NK-92 treated with Interleukin-12 subunit alpha and Interleukin-12 subunit beta, amount 100 ng/mL, for 24 hours (cell line): ENCODE measurements at regions not wholly inside any gene's neighbourhood (a gene's known extent, or its start where the extent isn't known, plus 50 kb on each side); places are given as distances from the start of the nearest gene placed in this dataset.
A peak's percentile ranks its signal among the peaks of the same experiment; 100 is the strongest.

Experiments
- DNase-seq: peaks from one replicate; lab custom pipeline; 2025; lab: John Stamatoyannopoulos, UW

DNA sequence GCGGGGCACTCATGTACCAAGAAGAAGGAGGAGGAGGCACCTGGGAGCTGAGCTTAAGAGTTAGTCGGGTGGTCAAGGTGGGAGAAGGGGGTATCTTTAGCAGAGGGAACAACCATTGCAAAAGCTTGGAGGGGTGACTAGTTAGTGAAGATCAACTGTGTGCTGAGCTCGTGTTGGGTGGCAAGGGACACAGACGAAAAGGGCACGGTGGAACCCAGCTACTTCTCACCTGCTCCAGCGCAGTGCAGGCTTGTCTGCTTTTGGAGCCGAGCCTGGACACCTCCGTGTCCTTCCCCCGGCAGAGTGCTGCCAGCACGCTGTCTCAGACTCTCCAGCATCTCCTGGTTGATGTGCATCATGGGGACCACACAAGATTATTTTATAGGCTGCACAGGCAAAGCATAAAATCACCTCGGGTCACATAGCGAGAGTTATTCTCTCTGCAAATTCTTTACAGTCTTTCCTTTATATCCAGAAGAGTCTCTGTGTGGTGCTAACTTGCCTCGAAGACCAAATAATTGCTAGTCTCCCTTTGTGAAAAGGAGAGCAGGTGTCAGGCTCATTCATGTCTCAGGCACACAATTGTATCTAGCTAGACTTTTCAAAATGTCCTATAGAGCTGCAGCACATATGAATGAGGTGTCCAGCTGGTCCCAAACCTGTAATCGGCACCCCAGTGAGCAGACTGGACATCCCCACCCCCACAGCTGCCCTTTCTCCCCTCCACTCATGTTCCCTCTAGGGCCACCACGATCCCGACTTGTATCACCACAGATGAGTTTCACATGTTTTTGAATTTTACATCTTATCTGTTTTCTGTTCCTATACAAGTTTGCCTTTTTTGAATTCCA, 123.4 kb downstream of the CEBPB start:
- DNase-seq = no peak

DNA sequence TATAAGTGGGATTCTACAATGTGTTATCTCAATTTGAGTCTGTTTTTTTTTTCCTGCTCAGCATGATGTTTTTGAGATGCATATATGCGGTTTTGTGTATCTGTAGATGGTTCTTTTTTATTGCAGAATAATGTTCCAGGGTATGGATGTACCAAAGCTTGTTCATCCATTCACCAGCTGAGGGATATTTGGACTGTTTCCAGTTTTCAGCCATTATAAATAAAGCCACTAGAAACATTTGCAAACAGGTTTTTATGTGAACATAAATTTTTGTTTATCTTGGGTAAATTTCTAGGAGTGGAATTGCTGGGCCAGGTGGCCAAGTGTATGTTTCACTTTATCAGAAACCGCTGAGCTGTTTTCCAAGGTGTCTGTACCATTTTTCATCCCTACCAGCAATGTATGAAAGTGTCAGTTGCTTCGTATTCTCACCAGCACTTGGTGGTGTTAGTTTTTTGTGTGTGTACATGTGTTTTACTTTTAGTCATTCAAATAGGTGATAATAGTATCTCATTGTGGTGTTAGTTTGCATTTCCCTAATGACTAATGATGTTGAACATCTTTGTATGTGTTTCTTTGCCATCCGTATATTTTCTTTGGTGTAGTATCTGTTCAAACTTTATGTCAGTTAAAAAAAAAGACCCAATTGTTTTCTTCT, 124.2 kb downstream of the CEBPB start:
- DNase-seq = no peak

DNA sequence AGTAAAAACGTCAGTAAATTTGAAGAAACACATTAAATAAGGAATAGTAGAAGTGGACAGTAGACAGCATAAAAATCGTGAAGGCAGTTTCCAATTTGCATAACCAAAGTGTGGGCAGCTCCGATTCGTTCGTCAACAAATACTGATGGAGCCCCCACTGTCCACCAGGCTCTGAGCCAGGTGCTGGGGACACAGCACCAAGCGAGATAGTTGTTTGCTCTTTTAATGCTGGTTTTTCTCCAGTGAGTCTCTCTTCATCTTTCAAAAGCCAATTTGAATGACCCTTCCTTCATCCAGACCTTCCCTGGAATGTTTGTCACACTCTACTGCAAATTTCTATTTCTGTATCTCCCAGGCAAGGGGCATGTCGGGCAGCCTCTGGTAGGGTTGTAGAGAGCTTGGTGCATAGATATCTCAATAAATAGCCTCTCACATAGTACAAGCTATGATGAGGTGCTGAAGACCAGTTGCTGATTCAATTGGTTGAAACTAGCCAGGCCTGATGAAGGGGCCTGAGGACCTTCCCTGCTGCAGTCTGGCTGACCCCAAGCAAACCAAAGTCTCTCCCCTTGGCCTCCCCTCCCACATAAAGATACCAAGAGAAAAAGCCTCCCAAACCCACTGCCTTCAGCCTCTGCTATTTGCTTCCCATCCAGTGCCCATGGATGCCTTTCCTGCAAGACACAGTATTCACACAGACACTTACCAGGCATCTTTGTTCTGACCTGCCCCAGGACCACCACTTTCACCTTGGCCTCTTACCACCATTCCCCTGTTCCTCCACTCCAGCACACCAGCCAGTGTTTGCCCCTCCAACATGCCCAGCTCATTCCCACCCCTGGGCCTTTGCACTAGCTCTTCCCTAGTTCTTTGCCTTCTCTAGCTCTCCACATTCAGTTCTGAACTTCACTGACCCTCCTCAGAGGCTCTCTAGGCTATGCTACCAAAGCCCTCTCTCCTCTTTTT, 125.2 kb downstream of the CEBPB start:
- DNase-seq = no peak

DNA sequence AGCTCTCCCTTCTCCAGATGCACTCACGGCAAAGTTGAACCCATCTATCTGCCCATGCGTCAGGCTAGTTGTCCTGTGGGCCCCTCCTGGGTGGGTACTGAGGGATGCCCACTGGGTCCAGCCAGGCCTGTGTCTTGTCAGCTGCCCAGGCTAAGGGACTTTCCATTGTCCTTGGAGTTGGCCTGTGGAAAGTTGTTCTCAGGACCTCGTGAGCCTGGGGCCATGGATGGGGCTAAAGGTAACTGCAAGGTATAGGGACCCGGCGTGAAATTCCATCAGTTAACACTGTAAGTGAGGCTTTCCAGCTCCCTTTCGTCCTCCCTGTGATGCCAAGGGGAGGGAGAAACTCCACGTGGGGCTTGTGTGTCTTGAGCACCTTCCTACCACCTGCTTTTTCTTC, 126.5 kb downstream of the CEBPB start:
- DNase-seq = no peak

DNA sequence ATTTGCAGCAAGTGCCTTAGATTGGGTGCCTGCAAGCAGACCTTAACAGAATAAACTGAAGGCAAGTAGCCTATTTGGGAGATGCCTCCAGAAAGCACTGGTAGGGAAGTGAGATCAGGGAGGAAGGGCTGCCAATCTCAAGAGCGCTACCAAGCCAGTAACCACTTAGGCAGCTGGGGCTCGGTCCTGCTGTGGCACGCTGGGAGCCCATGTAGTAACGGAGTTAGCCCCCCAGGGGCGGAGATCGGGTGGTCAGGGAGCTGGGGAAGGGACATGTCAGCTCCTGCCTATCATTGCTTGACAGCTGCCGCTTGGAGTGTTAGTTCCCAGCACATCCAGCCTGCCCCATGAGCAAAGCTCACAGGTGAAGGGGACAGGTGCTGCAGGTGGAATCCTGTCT, 127.0 kb downstream of the CEBPB start:
- DNase-seq = no peak

DNA sequence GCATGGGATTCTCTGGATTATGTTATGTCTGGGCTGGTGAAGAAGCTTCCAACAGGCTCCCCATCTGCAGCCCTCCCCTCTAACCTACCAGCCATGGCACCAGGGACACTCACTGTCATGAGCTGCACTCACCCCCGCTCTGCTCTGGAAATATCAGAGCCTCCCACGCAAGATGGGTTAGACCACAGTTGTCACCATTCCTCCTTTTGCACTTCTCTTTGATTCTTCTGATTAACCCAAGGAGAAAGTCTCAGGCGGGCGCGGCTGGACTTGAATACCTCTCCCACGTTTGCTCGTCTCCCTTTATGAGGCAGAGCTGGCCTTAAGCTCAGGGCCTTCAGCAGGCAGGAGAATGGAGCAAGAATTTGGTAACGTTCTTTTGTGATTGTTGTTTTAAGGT, 128.1 kb downstream of the CEBPB start:
- peak; percentile 37 for DNase-seq

DNA sequence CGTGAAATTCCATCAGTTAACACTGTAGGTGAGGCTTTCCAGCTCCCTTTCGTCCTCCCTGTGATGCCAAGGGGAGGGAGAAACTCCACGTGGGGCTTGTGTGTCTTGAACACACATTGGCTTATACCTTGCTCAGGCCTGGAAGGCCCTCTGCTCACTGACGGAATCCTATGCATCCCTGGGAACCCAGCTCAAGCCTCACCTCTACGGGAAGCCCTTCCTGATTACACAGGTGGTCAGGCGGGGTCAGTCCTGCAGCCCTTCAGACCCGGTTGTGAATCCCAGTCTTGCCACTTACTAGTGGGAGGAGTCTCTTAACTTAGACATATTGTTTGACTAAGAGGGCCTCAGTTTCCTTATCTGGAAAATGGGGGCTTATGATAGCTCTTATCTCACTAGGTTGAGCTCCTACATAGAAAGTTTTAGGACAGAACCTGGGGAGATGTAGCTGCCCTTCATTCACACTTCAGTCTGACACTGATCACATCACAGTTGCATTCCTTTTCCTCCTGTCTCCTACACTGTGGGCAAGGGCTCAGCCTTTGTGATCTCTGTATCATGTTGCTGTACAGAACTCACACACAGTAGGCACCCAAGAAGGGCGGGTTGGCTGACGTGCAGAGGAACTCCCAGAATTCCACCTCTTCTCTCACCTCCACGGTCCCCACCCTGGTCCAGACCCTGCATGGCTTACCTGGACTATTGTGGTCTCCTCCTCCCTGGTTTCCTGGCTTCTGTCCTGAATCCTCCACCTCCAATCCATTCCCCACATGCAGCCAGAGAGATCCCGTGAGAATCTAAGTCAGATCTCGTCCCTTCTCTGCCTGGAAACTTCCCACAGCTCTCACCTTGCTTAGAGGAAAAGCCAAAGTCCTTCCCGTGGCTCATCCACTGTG, 129.6 kb downstream of the CEBPB start:
- DNase-seq = peak; percentile 29

DNA sequence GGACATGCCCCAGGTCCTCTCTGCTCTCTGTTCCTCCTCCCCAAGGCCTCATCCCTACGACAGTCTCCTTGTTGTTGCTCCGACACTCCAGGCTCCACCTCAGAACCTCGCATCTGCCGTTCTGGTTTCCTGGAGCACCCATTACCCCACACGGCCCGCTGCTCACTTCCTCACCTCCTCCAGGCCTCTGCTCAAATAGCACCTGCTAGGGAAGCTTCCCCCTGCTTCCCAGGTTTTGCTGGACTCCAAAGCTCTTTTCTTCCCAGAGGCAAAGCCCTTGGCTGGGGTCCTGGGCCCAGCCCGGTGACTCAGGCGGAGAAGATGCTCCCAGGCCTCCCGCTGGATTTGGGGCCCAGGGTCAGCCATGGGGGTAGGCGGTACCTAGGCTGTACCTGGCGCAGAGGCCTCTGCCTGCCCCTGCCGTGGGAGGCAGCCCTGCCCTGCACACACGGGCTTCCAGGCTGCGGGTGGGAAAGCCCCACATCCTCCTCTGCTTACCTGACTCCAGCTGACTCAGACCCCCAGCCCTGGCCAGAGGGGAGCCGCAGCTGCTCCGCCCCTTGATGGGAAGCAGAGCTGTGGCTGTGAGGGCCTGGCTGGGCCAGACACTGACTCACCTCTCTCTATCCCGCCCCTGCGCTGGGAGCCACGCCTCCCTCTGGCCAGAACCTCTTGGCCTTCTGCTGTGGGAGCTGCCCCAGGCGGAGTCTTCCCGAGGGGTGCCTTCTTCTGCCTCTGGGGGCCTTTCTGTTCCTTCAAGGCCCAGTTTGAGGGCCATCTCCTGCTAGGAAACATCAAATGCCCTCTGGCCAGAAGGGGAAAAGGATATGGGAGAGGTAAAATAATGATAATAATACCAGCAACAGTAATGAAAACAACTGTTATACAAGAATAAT, 130.5 kb downstream of the CEBPB start:
- peak; percentile 94 for DNase-seq

DNA sequence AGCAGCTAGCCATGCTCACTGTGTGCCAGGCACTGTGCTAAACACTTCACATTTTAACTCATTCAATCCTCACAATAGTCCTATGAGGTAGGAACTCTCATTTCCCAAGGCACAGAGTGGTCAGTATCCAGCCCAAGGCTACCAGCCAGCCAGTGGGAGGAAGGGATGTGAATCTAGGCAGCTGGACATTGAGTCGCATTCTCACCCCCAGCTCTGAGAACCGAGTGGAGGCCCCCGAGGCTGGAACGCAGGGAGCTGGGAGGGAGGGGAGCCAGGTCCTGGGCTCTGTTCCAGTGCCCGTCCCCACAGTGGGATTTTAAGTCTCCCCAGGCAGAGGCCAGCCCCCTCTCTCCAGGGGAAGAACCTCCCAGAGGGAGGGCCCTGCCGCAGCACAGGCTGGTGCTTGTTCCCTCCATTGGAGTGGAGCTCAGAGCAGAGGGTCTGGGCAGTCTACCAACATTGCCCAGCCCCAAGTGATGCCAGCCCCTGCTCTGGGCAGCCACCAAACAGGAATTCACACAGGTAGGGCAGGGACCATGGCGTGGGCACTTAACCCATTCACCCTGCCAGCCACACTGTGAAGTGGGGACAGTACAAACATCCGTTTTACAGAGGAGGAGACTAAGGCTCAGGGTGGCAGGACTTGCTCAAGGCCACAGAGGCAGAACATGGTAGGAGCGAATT, 131.3 kb downstream of the CEBPB start:
- DNase-seq = no peak

DNA sequence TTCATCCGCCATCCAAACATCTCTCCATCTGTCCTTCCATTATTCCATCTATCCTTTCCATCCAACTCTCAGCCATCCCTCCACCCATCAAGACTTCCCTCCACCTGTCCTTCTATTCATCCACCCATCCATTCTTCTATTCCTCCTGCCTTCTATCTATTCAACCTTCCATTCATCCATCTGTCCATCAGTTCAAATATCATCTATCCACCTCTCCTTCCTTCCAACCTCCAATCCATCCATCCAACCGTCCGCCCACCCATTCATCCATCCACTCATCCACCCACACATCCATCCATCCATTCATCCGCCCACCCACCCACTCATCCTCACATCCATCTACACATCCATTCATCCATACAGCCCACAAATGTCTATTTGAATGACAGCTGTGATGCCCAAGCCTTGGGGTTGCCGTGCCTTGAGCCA, 132.1 kb downstream of the CEBPB start:
- no peak for DNase-seq

DNA sequence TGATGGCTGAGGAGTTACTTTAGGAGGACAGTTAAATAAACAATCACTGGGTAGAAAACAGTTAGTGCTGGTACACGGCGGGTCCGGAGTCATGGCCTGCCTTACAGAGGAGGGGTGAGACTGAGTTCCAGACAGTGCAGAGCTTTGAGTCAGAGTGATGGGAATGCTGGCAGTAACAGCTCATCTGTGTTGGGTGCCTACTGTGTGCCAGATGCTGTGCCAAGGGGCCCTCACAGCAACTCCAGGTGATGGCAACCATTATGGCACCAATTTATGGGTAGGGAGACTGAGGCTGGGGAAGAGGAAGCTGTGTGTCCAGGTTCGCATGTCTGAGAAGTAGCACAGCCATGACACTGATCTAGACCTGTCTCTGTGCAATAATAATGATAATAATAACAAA, 132.6 kb downstream of the CEBPB start:
- DNase-seq = no peak

DNA sequence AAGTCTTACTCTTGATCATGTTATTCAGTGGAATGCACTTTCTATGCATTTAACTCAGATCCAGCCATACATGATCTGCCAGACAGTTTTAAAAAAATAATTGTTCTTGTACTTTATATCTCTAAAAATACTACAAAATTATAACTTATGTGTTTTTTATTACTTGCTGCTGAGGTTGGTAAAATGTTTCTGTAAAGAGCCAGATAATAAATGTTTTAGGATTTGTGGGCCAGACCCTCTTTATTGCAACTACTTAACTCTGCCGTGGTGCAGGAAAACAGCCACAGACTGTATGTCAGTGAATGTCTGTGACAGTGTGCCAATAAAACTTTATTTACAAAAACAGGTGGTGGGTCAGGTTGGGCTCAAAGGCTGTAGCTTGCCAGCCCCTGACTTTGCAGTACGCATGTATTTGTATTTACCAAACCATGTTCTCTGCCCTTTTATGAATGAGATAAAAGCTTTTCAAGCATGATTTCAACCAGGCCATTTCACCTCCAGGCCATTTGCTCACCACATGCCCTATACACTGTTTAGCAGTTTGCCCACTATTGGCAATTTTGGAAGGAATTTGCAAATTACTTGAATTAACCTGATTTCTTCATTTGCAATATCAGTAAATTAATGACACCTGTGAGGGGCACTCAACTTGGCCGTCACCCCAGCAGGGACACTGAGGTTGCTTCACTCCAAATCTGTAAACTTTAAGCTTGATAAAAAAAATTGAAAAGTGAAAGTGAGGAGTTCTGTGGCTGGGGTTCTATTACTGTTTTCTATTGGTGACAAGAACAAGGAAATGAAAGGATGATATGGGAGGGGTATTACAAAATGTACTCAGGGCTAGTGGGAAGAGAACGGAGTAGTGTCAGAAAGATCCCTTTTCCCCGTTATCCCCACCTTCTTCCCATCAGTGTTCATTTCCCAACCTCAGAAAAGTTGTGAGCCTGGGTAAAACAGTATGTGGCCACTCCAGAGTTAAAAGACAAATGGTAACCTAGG, 133.4 kb downstream of the CEBPB start:
- DNase-seq = no peak

DNA sequence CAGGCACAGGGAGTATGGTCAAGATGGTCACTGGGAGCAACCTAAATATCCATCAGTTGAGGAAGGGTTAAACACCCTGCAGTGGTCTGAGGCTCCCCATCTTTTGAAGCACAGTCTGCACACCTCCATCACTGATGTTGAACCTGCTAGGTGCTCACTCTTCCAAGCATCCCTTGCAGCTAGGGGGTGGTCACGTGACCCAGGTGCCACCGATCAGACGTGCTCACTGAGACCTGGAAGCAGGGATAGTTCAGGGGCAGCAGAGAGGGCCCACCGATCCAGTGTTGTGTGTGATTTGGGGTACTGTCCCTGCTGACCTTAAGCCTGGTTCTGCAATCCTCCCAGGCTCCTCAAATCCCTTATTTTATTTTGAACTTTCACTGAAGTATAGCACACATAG, 134.6 kb downstream of the CEBPB start:
- DNase-seq = no peak

DNA sequence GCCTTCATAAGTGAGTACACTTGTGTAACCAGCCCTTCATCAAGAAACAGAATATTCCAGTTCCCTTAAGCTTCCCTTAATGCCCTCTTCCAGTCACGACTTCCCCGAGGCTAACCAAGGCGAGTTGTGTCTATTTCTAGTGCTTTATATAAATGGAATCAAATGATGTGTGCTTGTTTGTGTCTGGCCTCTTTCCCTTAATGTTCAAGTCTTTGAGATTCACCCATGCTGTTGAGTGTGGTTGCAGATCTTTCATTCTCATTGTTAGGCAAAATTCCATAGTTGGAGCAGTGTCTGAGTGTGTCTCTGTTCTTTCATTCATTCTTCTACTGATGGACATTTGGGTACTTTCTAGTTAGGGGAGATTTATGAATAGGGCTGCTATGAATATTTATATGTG, 135.0 kb downstream of the CEBPB start:
- DNase-seq = no peak

DNA sequence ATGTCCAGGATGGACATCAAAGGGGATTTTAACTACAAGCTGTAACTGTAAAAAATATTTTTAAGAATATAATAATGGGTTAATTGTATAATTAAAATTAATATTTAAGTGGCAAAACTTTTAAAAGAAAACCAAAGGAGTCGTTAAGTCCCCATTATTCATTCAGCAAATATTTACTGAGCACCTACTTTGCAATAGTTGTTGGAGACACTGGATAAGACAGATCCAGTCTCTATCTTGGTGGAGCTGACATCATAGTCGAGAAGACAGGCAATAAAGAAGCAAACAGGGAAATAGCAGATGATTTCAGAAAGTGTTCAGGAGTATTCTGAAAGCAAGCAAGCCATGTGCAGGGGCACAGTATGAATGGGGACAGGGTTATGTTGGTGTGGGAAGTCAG, 137.0 kb downstream of the CEBPB start:
- DNase-seq = no peak

DNA sequence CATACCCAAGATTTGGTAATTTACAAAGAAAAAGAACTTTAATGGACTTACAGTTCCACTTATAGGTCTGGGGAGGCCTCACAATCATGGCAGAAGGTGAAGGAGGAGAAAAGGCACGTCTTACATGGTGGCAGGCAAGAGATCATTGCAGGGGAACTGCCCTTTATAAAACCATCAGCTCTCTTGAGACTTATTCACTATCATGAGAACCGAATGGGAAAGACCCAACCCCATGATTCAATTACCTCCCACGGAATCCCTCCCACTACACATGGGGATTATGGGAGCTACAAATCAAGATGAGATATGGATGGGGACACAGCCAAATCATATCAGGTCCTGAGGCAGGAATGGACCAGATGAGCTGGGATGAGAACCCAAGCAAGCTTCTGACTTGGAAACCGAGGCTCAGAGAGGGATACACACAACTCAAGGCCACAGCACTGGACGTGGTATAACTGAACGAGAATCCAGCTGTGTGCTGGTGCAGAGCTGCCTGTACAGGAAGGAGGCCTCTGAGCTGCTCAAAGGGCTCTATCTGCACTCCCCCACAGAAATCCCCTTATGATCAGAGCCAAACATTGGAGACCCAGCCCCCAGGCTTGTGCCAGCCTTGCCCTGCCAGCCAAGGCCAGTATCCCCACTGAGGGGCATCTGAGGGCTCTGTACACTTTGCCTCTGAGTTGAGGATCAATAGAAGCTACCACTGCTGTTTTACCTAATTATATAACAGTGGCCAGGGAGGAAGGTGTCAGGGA, 137.8 kb downstream of the CEBPB start:
- DNase-seq = no peak

DNA sequence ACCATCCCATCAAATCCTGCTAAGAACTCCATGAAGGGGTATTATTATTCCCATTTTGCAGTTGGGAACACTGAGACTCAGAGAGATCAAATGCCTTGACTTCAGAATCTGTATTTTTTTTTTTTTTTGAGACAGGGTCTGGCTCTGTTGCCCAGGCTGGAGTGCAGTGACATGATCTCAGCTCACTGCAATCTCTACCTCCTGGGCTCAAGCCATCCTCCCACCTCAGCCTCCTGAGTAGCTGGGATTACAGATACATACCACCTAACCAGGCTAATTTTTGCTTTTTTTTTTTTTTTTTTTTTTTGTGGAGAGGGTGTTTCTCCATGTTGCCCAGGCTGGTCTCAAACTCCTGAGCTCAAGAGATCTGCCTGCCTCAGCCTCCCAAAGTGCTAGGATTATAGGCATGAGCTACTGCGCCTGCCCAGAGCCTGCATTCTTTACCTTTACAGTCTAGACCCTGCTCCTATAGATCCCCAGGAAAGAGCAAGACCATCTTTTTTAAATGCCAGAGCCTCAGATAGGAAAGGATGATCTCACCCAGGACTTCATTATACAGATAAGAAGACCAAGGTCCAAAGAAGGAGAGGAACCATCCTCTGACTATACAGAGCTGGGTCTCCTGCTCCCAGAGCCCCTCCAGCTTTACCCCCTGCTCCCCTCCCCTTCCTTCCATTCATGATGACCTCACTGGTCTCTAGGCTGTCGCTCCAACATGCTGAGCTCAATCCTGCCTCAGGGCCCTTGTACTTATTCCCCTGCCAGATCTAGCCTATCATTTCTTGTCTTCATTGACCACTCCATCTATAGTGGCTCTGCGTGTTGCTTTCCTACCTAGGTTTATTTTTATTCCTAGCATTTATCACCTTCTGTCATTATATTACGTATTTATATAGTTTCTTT, 138.6 kb downstream of the CEBPB start:
- no peak for DNase-seq
